A204.1 (cell line): ENCODE measurements at regions not wholly inside any gene's neighbourhood (a gene's known extent, or its start where the extent isn't known, plus 50 kb on each side); places are given as distances from the start of the nearest gene placed in this dataset.
"Not testable (repeated sequence)": the region's sequence is repeated elsewhere in the genome, so short reads cannot be mapped to it uniquely, and the experiment has no call there.

Experiments used
- FAIRE-seq: peaks from 2 replicates; lab custom pipeline; 2012; peaks lifted over from hg19 to GRCh38; lab: Jason Lieb, UNC

GRCh38 chr4:159552979-159553768, 450.3 kb downstream of the RAPGEF2 start:
- no peak for FAIRE-seq

- FAIRE-seq: no peak
These were observed 453.0 kb downstream of the RAPGEF2 start for GRCh38 chr4:159555873-159556272.

GRCh38 chr4:159562366-159562765, 459.5 kb downstream of the RAPGEF2 start:
- FAIRE-seq: no peak

GRCh38 chr4:159563257-159563656, 460.4 kb downstream of the RAPGEF2 start:
- FAIRE-seq: no peak

- FAIRE-seq: no peak
These were observed 461.7 kb downstream of the RAPGEF2 start for GRCh38 chr4:159564615-159565014.

GRCh38 chr4:159566786-159567185, 463.9 kb downstream of the RAPGEF2 start:
- FAIRE-seq: no peak

GRCh38 chr4:159577241-159577640, 474.4 kb downstream of the RAPGEF2 start:
- FAIRE-seq: no peak

GRCh38 chr4:159582685-159583084, 479.8 kb downstream of the RAPGEF2 start:
- FAIRE-seq: no peak

- FAIRE-seq: no peak
These were observed 490.1 kb downstream of the RAPGEF2 start for GRCh38 chr4:159592898-159593556.

GRCh38 chr4:159593681-159594080, 490.8 kb downstream of the RAPGEF2 start:
- no peak for FAIRE-seq

- no peak for FAIRE-seq
These were observed 491.7 kb downstream of the RAPGEF2 start for GRCh38 chr4:159594576-159594975.

GRCh38 chr4:159595101-159595500, 492.2 kb downstream of the RAPGEF2 start:
- not testable (repeated sequence) for FAIRE-seq

GRCh38 chr4:159598602-159599001, 495.7 kb downstream of the RAPGEF2 start:
- no peak for FAIRE-seq

GRCh38 chr4:159600061-159600460, 497.2 kb downstream of the RAPGEF2 start:
- FAIRE-seq: no peak

GRCh38 chr4:159604781-159605180, 501.9 kb downstream of the RAPGEF2 start:
- FAIRE-seq: no peak

- no peak for FAIRE-seq
These were observed 504.0 kb downstream of the RAPGEF2 start for GRCh38 chr4:159606835-159607234.

- no peak for FAIRE-seq
These were observed 504.9 kb downstream of the RAPGEF2 start for GRCh38 chr4:159607809-159608208.

- no peak for FAIRE-seq
These were observed 505.6 kb downstream of the RAPGEF2 start for GRCh38 chr4:159608436-159608835.

- FAIRE-seq: no peak
These were observed 529.2 kb downstream of the RAPGEF2 start for GRCh38 chr4:159632031-159632430.

- FAIRE-seq: no peak
These were observed 536.9 kb downstream of the RAPGEF2 start for GRCh38 chr4:159639671-159640323.

- FAIRE-seq: no peak
These were observed 546.4 kb downstream of the RAPGEF2 start for GRCh38 chr4:159649237-159649636.

GRCh38 chr4:159652871-159653270, 550.0 kb downstream of the RAPGEF2 start:
- no peak for FAIRE-seq

GRCh38 chr4:159655547-159655946, 552.7 kb downstream of the RAPGEF2 start:
- no peak for FAIRE-seq
